ENCODE measurements at regions not wholly inside any gene's neighbourhood (a gene's known extent, or its start where the extent isn't known, plus 50 kb on each side); places are given as distances from the start of the nearest gene placed in this dataset.

- WGBS, 2 experiments (ENCODE audit: low coverage in 1 of 2, low lambda C conversion rate in 2 of 2, missing lambda C conversion rate in 2 of 2) = 9 to 14% methylated on average over 2 of the region's 2 CpGs
- Histone ChIP-seq H3K4me1 (ENCODE audit: insufficient read depth) (no peaks in the 10 kb centered on the region), H3K79me2 (ENCODE audit: insufficient read depth) (no peaks in the 10 kb centered on the region), H2AFZ (no peak overlapping the region), H3K9ac (no peak overlapping the region), H4K20me1 (ENCODE audit: insufficient read depth) (no peaks in the 10 kb centered on the region), H3K9me2 (ENCODE audit: insufficient read depth) (no peaks in the 10 kb centered on the region), H3K27ac (no peak overlapping the region), H3K27me3 (replicated peaks; ENCODE audit: insufficient read depth) (no peaks in the 10 kb centered on the region), H3K4me2 (ENCODE audit: unreplicated experiment) (no peak overlapping the region), H3K9me3 (ENCODE audit: low read depth) (no peaks in the 10 kb centered on the region), H3K4me3 (no peak overlapping the region), H3F3A (ENCODE audit: insufficient read depth) (no peaks in the 10 kb centered on the region), H3K36me3 (ENCODE audit: low read depth) (no peaks in the 10 kb centered on the region)
- in situ Hi-C loops (cut with MboI) = no loop called here
- TF ChIP-seq EZH2phosphoT487 (IDR thresholded peaks at IDR 0.05; ENCODE audit: insufficient read depth, low read depth) (no peak), EZH2 (IDR thresholded peaks at IDR 0.05; ENCODE audit: insufficient read depth, poor library complexity, severe bottlenecking) (no peak)
- no peak for DNase-seq
Measured at GRCh38 chr10:9015005-9015404, 960.5 kb downstream of the GATA3 start.

- H4K20me1 ChIP-seq (ENCODE audit: insufficient read depth) = no peaks in the 10 kb centered on the region
- H3K4me1 ChIP-seq (ENCODE audit: insufficient read depth) = no peaks in the 10 kb centered on the region
- DNase-seq = no peak
- no peak overlapping the region for H3K4me2 ChIP-seq (ENCODE audit: unreplicated experiment)
- no peaks in the 10 kb centered on the region for H3K27me3 ChIP-seq (replicated peaks; ENCODE audit: insufficient read depth)
- H3K9me2 ChIP-seq (ENCODE audit: insufficient read depth) = no peaks in the 10 kb centered on the region
- no peak for TF ChIP-seq EZH2 (IDR thresholded peaks at IDR 0.05; ENCODE audit: insufficient read depth, poor library complexity, severe bottlenecking)
- no peak for TF ChIP-seq EZH2phosphoT487 (IDR thresholded peaks at IDR 0.05; ENCODE audit: insufficient read depth, low read depth)
- in situ Hi-C loops (cut with MboI) = no loop called here
- H3K79me2 ChIP-seq (ENCODE audit: insufficient read depth) = no peaks in the 10 kb centered on the region
- H3F3A ChIP-seq (ENCODE audit: insufficient read depth) = no peaks in the 10 kb centered on the region
- H3K27ac ChIP-seq = no peak overlapping the region
- WGBS, 2 experiments (ENCODE audit: low coverage in 1 of 2, low lambda C conversion rate in 2 of 2, missing lambda C conversion rate in 2 of 2) = 38 to 43% methylated on average over 2 of the region's 2 CpGs
- no peak overlapping the region for H2AFZ ChIP-seq
- H3K36me3 ChIP-seq (ENCODE audit: low read depth) = no peaks in the 10 kb centered on the region
- no peak overlapping the region for H3K4me3 ChIP-seq
- no peaks in the 10 kb centered on the region for H3K9me3 ChIP-seq (ENCODE audit: low read depth)
- no peak overlapping the region for H3K9ac ChIP-seq
Measured at GRCh38 chr10:9015447-9015846, 961.0 kb downstream of the GATA3 start.

GRCh38 chr10:9016930-9017329, 962.4 kb downstream of the GATA3 start:
- Histone ChIP-seq H3K79me2 (ENCODE audit: insufficient read depth) (no peaks in the 10 kb centered on the region), H3F3A (ENCODE audit: insufficient read depth) (no peaks in the 10 kb centered on the region), H3K9ac (no peak overlapping the region), H3K9me3 (ENCODE audit: low read depth) (no peaks in the 10 kb centered on the region), H3K27ac (no peak overlapping the region), H2AFZ (no peak overlapping the region), H3K9me2 (ENCODE audit: insufficient read depth) (no peaks in the 10 kb centered on the region), H4K20me1 (ENCODE audit: insufficient read depth) (no peaks in the 10 kb centered on the region), H3K4me2 (ENCODE audit: unreplicated experiment) (no peak overlapping the region), H3K36me3 (ENCODE audit: low read depth) (no peaks in the 10 kb centered on the region), H3K4me3 (no peak overlapping the region), H3K27me3 (replicated peaks; ENCODE audit: insufficient read depth) (no peaks in the 10 kb centered on the region), H3K4me1 (ENCODE audit: insufficient read depth) (no peaks in the 10 kb centered on the region)
- in situ Hi-C loops (cut with MboI) = no loop called here
- TF ChIP-seq EZH2 (IDR thresholded peaks at IDR 0.05; ENCODE audit: insufficient read depth, poor library complexity, severe bottlenecking) (no peak), EZH2phosphoT487 (IDR thresholded peaks at IDR 0.05; ENCODE audit: insufficient read depth, low read depth) (no peak)
- 6 to 18% methylated on average over 4 of the region's 4 CpGs for WGBS, 2 experiments (ENCODE audit: low coverage in 1 of 2, low lambda C conversion rate in 2 of 2, missing lambda C conversion rate in 2 of 2)
- DNase-seq = no peak

- H3K4me1 ChIP-seq (ENCODE audit: insufficient read depth) = no peaks in the 10 kb centered on the region
- H2AFZ ChIP-seq = no peak overlapping the region
- H4K20me1 ChIP-seq (ENCODE audit: insufficient read depth) = no peaks in the 10 kb centered on the region
- no peaks in the 10 kb centered on the region for H3K9me2 ChIP-seq (ENCODE audit: insufficient read depth)
- in situ Hi-C loops (cut with MboI) = no loop called here
- no peaks in the 10 kb centered on the region for H3K27me3 ChIP-seq (replicated peaks; ENCODE audit: insufficient read depth)
- 16 to 21% methylated on average over 7 of the region's 7 CpGs for WGBS, 2 experiments (ENCODE audit: low coverage in 1 of 2, low lambda C conversion rate in 2 of 2, missing lambda C conversion rate in 2 of 2)
- H3F3A ChIP-seq (ENCODE audit: insufficient read depth) = no peaks in the 10 kb centered on the region
- no peak overlapping the region for H3K4me2 ChIP-seq (ENCODE audit: unreplicated experiment)
- no peak for DNase-seq
- TF ChIP-seq EZH2phosphoT487 (IDR thresholded peaks at IDR 0.05; ENCODE audit: insufficient read depth, low read depth) (no peak), EZH2 (IDR thresholded peaks at IDR 0.05; ENCODE audit: insufficient read depth, poor library complexity, severe bottlenecking) (no peak)
- no peak overlapping the region for H3K4me3 ChIP-seq
- H3K9ac ChIP-seq = no peak overlapping the region
- H3K36me3 ChIP-seq (ENCODE audit: low read depth) = no peaks in the 10 kb centered on the region
- no peaks in the 10 kb centered on the region for H3K9me3 ChIP-seq (ENCODE audit: low read depth)
- H3K79me2 ChIP-seq (ENCODE audit: insufficient read depth) = no peaks in the 10 kb centered on the region
- no peak overlapping the region for H3K27ac ChIP-seq
Measured at GRCh38 chr10:9018195-9019173, 964.0 kb downstream of the GATA3 start.
